GM18858 (cell line): ENCODE measurements at regions not wholly inside any gene's neighbourhood (a gene's known extent, or its start where the extent isn't known, plus 50 kb on each side); places are given as distances from the start of the nearest gene placed in this dataset.
"Not testable (repeated sequence)": the region's sequence is repeated elsewhere in the genome, so short reads cannot be mapped to it uniquely, and the experiment has no call there.

Source experiments
- ATAC-seq: cut with Tn5 transposase; IDR thresholded peaks from one replicate; pipeline ENCODE4 v1.9.1; 2021; ENCODE audit not compliant: unreplicated experiment

GRCh38 chr4:129971419-129971818 lies 875.5 kb downstream of the C4orf33 start:
- ATAC-seq = no peak

GRCh38 chr4:129972257-129972656 lies 876.3 kb downstream of the C4orf33 start:
- ATAC-seq = peak; percentile 40

GRCh38 chr4:129974730-129975129 lies 878.8 kb downstream of the C4orf33 start:
- ATAC-seq = no peak

- no peak for ATAC-seq
Observed at GRCh38 chr4:129978315-129978714, 882.4 kb downstream of the C4orf33 start.

- ATAC-seq = no peak
Observed at GRCh38 chr4:129988957-129989356, 893.0 kb downstream of the C4orf33 start.

- ATAC-seq = peak; percentile 89
Observed at GRCh38 chr4:129994715-129995114, 898.8 kb downstream of the C4orf33 start.

- no peak for ATAC-seq
Observed at GRCh38 chr4:129998436-129999150, 902.6 kb downstream of the C4orf33 start.

- no peak for ATAC-seq
Observed at GRCh38 chr4:129999156-129999555, 903.2 kb downstream of the C4orf33 start.

- no peak for ATAC-seq
Observed at GRCh38 chr4:130008461-130008860, 912.5 kb downstream of the C4orf33 start.

GRCh38 chr4:130012806-130013205 lies 916.9 kb downstream of the C4orf33 start:
- ATAC-seq = not testable (repeated sequence)

GRCh38 chr4:130021706-130022105 lies 925.8 kb downstream of the C4orf33 start:
- ATAC-seq = no peak

GRCh38 chr4:130023088-130023487 lies 927.1 kb downstream of the C4orf33 start:
- ATAC-seq = no peak

- no peak for ATAC-seq
Observed at GRCh38 chr4:130025701-130026100, 929.7 kb downstream of the C4orf33 start.

- ATAC-seq = no peak
Observed at GRCh38 chr4:130026185-130026584, 930.2 kb downstream of the C4orf33 start.

GRCh38 chr4:130027973-130028372 lies 932.0 kb downstream of the C4orf33 start:
- ATAC-seq = no peak

- ATAC-seq = peak; percentile 95
Observed at GRCh38 chr4:130028552-130028951, 932.6 kb downstream of the C4orf33 start.

- ATAC-seq = no peak
Observed at GRCh38 chr4:130029442-130029841, 933.5 kb downstream of the C4orf33 start.

GRCh38 chr4:130031858-130032257 lies 935.9 kb downstream of the C4orf33 start:
- no peak for ATAC-seq

- ATAC-seq = not testable (repeated sequence)
Observed at GRCh38 chr4:130033657-130034056, 937.7 kb downstream of the C4orf33 start.

GRCh38 chr4:130034876-130035275 lies 938.9 kb downstream of the C4orf33 start:
- ATAC-seq = no peak

GRCh38 chr4:130035391-130035790 lies 939.4 kb downstream of the C4orf33 start:
- ATAC-seq = no peak

- ATAC-seq = not testable (repeated sequence)
Observed at GRCh38 chr4:130037866-130038265, 941.9 kb downstream of the C4orf33 start.

- not testable (repeated sequence) for ATAC-seq
Observed at GRCh38 chr4:130038540-130038939, 942.6 kb downstream of the C4orf33 start.
